ENCODE measurements at regions not wholly inside any gene's neighbourhood (a gene's known extent, or its start where the extent isn't known, plus 50 kb on each side); places are given as distances from the start of the nearest gene placed in this dataset.

DNA sequence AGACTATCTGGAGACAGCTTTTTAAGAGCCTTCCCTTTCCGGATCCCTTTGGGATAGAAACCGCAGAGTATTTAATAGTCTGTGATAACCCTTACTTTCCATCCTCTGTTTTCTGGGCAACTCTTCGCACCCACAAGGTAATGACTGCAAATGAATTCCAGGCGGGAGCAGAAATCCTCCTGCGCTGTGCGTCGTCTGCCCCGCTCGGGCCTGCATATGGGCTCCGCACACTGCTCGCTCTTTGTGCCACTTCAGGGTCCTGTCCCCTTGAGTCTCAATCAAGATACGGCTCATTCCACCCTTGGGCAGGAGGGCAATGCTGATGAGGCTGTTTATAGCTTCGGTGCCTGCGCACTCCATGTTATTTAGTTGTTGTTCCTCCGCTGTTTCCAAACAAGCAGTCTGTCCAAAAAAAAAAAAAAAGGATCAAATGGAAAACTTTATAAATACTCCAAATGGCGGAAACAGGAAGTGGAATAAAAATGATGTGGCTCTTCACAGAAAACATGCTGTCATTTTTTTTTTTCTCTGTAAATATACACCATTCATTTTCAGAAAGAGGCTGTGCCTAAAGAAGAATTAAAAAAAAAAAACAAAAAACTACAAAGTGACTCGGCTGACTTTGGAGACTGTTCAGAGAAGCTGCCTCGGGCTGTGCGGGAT is 169.6 kb upstream of the GMDS start:
- DNase-seq = no peak

DNA sequence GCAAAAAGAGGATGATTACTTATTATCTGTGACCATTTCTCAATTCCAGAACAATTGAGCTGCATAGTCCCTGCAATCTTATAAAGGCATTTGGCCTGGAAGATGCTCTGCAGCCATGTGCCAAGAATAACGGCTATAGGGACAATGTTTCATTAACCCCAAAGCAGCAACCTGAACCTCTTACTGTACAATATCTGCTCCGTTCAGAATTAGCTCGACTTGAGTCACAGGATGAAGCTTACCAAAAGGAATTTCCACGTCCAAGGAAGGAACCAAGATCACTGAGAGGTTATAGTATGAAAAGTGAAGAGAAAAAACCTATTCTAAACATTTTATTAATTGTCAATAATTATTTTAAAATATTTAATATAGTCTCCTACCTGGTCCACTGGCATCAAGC is 167.3 kb upstream of the GMDS start:
- DNase-seq = no peak

DNA sequence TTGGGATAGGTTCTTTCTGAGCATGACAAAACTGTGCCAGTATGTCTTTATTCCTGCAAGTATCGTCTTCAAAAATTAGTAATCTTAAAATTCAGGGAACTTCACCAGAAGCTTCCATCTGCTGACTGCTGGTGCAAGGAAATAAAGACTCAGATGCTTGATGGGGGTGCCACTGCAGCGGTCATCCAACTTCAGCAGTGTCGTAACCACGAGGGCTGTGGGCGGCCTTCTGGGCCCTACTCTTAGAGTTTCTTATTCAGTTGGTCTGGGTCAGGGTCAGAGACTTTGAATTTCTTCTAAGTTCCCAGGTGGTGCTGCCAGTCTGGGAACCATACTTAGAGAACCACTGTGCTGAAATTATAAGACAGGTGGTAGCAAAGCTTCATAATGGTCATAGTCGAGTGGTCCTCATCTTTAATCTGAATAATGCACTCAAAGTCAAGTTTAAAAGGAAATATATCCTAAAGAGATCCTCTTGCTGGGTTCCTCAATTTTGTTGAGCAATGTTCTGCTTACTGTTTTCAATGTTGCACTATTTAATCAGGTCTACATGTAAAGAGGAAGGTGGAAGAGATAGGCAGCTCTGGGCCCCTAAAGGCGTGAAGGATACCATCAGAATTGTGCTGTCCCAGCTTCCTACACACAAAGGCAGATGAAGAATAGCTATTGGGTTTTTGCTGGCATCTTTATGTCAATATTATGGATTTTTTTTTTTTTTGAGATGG is 165.4 kb upstream of the GMDS start:
- no peak for DNase-seq

DNA sequence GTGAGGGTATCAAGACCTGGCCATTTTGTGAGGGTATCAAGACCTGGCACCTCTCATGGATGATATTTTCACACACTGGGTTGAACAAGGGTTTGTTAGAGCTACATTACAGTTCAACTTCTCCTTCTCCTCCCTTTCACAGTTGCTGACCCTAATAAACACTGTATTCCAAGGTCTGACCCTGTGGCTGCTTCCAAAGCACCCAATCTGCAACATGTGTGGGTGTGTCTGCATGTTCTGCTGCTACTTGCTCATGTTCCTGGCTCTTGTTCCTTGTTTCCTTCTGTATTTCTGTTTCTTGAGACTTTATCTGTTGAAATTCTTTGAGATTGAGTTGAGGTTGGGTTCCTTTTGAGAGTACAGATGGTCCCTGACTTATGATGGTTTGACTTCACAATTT is 162.1 kb upstream of the GMDS start:
- DNase-seq = no peak

DNA sequence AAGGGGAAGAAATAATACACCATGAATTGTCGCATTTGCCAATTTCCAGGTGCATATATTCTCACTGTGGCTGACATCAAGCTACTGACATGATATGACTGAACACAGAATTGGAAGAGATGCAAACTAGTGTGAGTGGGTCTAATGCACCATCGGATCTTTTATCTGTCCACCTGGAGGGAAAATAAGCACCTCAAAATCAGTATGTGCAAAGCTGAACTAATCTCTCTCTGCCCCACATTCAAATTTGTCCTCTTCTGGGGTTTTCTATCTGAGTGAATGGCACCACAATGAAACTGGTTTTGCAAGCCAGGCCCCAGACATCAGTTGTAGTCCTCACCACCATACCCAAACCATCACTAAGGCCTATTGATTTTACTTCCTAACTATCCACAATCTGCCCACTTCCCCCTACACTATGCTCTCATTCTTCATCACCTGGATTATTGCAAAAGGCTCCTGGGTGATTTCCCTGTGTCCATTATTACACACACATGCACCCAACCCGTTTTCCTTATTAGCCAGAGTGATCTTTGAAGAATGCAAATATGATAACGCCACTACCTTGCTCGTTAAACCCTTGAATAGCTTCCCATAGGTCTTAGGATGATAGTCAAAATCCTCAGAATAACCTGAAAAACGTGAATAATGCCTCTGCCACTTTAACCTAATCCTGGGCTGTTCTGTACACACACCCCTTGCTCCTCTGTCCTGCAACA is 159.0 kb upstream of the GMDS start:
- no peak for DNase-seq

DNA sequence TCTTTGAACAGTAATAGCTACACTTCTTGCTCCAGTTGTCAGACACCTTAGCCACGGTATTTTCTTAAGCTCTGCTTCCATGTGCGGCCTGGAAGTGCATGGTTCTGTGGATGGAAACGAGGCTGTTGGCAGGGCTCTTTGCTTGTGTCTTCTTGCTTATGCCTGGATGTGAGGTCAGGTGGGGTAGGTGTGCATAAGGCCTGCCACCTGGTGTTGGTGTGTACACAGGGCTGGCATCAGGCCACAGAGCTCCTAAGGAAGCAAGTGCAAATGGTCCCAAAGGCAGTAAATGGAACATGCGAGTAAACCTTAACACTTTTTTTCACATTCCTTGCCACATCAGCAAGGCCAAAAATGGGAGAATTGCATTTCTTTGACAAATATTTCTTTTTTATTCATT is 158.1 kb upstream of the GMDS start:
- no peak for DNase-seq

DNA sequence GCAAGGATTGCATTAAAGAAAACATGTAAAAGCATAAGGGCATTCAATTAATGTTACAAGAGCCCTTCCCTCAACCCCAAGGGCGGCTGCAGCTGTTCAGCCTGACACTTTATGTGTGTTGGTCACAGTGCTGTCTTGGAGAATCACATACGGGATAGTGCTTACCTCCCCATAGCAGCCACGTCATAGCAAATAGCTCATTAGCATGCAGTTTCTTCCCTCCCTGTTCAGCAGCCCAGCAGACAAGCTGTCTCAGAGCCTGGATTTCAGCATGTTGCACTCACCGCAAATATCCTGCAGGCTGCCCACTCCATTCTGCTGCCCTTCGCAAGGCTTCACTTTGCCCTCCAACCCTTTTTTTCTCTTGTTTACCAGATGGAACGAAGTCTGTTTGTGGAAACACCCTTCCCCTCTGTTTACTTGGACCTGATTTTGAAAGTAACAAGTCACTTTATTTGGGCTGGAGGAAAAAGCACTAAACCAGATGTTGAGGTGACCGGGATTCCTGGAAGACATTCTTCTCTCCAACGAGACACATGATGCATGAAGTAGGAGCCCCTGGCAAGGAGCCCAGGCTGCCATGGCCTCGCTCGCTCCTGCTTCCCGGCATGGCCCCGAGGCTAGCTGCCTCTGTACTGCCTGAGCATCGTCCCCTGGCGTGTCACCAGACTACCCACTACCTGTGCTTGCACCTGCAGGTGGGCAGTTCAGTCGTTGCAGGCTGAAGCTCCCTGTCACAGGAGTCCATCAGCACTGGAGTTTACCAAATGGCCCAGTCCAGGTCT is 151.6 kb upstream of the GMDS start:
- DNase-seq = peak; percentile 76

DNA sequence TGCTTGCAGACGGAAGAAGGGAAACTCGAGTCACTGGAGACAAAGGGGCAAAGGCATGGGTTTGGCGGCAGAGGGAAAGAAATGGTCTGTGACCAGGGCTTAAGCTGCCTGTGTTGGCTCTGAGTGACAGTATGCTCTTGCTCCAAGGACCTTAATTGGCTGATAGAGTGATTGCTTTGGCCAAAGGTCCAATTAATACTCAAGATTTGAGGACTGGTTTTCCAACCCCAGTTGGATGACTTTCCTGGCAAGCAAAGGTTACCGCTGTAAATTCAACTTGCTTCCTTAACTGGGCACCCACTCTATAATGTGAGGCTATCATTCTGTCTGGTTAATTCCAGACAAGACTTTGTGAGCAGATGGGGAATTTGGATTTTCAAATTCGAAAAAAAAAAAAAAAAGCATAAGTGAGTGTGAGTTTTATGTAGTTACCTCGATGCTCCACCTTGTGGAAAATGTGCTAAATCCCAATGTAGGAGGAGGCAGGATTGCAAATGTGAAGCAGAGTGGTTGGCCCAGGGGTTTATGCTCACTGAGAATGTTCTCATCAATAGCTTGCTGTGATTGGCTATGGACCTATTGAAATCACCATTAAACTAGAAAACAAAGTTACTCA is 150.7 kb upstream of the GMDS start:
- peak; percentile 61 for DNase-seq

DNA sequence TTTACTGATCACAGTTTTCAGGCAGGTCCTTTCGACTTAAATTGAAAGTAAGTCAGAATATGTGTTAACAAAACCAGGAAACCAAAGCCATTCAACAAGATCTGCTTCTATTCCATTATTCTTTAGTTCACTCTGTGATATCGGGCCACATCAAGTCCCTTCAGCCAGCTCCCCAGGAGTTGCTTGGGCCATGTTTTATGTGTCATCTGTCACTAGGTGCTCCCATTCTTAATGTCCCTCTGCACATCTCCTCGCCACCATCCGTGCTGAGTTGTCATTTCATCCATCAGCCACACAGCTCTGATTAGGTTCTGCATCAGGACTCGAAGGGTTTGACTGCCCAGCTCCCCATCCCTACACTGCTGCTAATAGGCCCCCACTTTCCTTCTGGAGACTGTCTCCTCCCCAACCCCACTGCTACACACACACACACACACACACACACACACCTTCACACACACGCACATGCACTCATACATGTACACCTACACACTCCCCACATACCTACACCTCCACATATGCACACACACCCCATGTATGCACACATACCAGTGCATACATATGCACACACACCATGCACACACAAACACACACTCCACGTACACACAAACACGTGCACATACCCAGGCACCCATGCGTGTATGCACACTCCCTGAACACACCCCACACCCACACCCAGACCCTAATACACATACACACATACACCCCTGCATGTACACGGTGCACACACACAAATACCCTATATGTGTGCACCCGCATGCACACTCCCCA is 143.3 kb upstream of the GMDS start:
- DNase-seq = no peak

DNA sequence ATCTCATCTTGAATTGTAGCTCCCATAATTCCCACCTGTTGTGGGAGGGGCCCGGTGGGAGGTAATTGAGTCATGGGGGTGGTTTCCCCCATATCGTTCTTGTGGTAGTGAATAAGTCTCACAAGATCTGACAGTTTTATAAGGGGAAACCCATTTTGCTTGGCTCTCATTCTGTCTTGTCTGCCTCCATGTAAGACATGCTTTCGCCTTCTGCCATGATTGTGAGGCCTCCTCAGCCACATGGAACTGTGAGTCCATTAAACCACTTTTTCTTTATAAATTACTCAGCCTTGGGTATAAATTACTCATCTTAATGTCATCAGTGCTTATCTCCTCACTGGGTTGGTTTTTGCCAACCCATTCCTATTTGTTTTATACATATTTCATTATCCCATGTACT is 142.0 kb upstream of the GMDS start:
- no peak for DNase-seq

DNA sequence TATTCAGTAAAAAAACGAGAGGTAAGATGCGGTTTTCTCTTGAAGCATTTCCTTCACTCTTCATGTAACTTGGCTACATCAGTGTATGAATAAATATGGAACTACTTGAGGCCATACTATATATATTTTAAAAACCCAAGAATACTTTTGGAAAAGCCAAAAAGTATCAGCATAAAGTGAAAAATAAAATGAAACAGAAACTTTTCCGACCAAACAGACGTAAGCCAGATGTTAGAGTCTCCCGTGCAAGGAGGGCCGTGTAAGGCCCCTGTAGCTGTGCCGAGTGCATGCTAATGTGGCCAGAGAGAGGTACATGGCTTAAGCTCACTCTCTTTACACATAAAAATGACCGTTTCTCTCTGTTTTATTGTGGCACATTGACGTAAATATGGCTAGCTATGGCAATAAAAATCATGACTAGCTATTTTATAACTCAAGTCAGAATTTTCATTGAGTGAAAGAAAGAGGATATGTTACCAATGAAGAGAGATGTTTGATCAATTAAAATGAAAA is 140.1 kb upstream of the GMDS start:
- DNase-seq = no peak

DNA sequence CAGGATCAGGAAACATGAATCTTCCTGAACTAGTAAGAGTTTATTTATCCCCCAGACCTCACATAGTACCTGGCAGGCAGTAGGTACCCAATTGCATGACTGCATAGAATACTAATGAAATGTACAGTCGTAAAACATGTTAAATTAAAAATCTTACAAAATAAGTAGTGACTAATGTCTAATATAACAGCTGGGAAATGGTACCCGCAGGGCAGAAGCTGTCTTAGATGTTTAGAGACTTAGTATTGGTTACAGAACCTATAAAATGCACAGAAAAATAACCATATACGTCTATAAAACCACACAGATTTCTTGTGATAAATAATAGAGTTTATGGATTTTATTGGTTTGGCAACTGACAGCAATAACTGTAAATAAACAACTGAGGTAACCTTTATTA is 139.1 kb upstream of the GMDS start:
- DNase-seq = no peak

DNA sequence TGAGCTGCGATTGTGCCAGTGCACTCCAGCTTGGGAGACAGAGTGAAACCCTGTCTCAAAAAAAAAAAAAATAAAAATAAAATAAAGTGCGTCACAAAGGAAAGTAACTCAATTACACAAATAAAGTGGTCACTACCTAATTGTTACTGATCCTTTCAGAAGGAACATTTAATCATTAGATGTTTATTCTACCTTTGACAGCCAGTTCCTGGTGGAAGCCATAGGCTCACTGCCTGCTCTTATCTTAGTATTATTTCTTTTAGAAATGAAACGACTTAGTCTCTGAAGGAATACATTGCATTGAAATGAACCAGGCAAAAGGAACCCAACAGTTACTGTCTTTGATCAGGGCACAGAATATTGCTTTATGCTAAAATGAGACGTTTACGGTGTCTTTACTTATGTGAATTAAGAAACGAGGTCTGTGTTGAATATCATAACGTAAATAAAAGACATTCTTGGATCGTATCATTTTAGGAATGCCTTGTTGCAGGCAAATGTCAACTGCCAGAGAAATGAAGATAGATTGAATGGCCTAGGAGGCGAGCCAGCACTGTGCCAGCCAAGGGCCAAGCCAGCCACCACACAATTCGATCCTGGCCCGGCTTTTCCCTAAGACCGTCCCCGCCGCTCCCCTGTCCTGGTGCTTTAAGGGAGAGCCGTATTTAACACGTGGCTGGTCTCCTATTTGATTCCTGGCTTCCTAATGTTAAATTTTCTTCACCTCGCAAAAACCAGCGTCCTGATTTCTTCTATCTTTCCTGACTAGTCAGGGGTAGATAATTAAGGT is 136.7 kb upstream of the GMDS start:
- no peak for DNase-seq

DNA sequence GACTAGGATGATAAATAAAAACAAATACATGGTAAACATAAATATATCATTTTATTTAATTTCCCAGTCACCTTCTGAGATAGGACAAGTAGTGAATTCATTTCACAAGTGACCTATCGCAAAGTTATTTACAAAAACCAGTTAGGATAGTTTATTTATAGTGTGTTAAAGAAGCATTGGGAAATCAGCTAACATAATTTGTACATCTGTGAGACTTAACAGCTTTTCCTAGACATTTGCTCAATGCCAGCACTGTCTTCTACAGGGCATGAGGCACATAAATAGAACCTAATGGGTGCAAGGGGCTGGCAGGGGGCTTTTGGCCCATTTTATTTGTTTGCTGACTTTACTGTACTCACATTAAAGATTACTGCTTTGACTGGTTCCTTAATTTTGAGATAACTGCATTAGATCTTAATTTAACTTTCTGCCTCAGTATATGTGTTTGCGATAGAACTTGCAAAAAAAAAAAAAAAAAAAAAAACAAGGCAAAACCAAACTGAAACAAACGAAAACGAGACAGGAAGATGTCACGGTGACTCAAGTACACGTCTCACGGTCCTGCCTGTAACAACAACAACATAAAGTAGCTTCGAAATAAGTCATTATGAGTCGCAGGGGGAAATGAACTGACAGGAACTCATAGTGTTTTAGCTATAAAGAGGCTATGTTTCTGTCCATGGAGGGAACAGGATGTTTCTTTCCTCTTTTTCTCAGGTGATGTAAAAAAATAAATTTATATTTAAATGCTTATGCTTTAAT is 133.7 kb upstream of the GMDS start:
- no peak for DNase-seq

DNA sequence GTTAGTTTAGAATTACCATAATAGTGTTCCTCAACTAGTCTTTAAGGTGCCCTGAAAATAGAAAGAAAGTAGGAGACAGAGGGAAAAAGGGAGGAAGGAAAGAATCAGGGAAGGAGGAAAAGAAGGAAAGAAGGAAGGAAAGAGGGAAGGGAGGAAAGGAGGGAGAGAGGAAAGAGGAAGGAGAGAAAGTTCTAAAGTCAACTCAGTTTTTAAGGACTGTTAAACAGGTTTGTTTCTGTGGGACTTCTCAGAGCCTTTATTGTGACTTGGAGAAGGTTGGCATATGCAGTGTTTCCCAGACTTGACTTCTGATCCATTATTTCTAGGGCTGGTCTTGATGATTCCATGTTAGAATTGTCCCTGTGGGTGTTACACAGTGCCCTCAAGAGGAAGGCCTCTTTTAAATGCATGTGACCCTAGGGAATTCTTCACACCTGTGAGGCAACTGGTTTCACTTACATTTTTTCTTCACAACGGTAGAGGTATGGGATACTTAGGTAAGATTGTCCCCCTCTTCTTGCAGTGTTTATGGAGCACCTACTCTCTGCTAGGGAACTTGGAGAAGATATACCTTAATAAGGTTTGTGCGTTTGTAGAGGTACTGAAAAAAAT is 132.7 kb upstream of the GMDS start:
- no peak for DNase-seq

DNA sequence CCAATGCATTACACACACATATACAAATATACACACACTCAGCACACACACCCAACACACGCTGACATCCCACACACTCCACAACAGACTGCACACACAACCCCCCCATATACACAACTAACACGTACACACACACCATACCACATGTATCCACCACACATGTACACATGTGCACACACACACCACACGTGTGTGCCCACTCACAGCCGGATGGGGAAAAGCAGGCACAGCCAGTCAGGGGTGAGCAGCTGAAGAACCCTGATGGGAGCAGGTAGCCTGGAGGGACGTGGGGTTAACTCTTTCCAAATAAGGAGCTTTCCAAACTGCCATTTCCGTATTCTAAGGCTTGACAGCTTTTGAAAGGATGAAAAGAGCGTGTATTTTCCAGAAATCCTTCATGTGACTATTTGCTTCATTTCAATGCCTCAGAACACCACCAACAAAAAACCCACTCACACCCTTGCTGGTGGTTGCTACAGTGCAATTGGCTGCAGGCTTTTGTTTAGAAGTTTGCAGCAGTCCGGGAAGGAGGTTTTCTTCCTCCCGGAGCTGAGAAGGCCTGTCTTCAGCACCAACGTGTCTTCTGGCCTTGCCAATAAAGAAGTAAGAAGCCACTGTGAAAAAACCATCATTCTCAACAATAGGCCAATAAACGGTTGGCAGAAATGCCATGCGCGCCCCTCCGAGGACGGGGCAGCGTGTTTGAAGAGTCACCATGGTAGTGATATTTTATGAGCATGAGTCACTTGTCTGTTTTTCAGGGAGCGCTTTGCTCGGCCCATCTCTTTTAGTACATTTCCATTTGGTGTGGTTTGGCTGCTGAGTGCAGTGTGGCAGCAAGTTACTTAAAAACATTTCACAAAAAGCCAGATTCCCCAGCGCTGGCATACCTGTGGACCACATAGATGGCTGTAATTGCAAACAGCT is 131.3 kb upstream of the GMDS start:
- peak; percentile 64 for DNase-seq

DNA sequence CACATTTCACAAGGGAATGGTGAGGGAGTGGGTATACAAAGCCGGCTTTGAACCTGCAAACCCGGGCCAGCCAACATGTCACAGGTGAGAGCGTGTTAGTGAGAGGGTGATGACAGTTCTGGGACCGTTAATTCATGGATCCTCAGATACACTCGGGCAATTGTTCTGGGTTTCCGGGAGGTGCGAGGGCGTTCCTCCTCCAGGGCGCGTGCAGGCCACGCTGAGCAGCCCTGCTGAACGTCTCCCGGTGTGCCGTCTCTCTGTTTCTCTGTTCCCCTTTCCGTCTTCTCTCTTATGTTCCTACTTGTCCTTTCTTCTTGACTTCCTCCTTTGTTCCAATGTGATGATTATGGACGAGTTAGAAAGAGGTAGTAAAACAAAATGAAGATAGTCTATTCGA is 130.0 kb upstream of the GMDS start:
- no peak for DNase-seq

DNA sequence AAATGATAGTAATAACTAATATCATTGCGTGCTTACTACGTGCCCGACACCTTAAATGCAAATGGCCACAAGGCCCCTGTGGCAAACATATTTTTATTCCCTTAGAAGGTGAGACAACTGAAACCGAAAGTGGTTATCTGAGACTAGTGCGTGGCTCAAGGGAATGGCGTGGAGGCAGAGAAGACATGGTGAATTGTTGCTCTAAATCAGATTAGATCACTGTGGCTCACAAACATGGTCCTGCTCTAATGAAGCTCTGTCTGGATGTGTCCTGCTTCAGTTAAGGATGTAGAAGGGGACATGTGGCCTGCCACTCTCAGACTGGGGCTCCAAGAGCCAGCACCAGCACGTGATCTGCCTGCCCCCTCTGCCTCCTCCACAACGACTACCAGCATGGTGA is 124.2 kb upstream of the GMDS start:
- DNase-seq = no peak

DNA sequence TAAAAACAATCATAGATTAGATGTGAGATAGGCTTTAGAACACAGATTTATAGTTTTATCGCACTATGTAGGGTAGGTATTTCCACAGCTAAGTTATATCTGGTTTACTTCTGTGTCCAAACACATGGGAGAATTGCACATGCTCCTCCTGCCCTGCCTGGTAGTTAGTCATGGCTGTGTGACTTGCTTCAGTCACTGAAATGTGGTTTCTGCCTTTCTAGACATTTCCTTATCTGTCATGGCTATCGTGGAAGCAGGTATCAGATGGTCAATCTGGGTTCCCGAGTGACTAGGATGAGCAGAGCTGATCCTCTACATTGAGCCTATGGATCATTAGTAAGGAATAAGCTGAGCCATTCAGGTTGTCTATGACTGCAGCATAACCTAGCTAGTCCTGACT is 117.8 kb upstream of the GMDS start:
- DNase-seq = no peak

All from left hindlimb (tissue), 1 donor.